ENCODE measurements at regions not wholly inside any gene's neighbourhood (a gene's known extent, or its start where the extent isn't known, plus 50 kb on each side); places are given as distances from the start of the nearest gene placed in this dataset.

GRCh38 chr16:54359555-54359954 is 73.0 kb upstream of the IRX3 start:
- TF ChIP-seq, protein P1, sequence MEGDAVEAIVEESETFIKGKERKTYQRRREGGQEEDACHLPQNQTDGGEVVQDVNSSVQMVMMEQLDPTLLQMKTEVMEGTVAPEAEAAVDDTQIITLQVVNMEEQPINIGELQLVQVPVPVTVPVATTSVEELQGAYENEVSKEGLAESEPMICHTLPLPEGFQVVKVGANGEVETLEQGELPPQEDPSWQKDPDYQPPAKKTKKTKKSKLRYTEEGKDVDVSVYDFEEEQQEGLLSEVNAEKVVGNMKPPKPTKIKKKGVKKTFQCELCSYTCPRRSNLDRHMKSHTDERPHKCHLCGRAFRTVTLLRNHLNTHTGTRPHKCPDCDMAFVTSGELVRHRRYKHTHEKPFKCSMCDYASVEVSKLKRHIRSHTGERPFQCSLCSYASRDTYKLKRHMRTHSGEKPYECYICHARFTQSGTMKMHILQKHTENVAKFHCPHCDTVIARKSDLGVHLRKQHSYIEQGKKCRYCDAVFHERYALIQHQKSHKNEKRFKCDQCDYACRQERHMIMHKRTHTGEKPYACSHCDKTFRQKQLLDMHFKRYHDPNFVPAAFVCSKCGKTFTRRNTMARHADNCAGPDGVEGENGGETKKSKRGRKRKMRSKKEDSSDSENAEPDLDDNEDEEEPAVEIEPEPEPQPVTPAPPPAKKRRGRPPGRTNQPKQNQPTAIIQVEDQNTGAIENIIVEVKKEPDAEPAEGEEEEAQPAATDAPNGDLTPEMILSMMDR (IDR thresholded peaks at IDR 0.05; ENCODE audit: low read depth, low read length, missing control alignments), result no peak

GRCh38 chr16:54359081-54359480 is 72.5 kb upstream of the IRX3 start:
- H3K4me3 ChIP-seq (ENCODE audit: low read depth, low read length), result no peak overlapping the region
- no peak for DNase-seq (ENCODE audit: low read depth)
- TF ChIP-seq, protein P1 (IDR thresholded peaks at IDR 0.05; ENCODE audit: low read depth, low read length, missing control alignments), result no peak

More at GRCh38 chr16:54359555-54359954, 73.0 kb upstream of the IRX3 start:
- DNase-seq (ENCODE audit: low read depth), result no peak
- no peak overlapping the region for H3K4me3 ChIP-seq (ENCODE audit: low read depth, low read length)

GRCh38 chr16:54356391-54356790 is 69.8 kb upstream of the IRX3 start:
- no peak overlapping the region for H3K4me3 ChIP-seq (ENCODE audit: low read depth, low read length)
- no peak for DNase-seq (ENCODE audit: low read depth)
- TF ChIP-seq, protein P1 (IDR thresholded peaks at IDR 0.05; ENCODE audit: low read depth, low read length, missing control alignments), result no peak

DNA sequence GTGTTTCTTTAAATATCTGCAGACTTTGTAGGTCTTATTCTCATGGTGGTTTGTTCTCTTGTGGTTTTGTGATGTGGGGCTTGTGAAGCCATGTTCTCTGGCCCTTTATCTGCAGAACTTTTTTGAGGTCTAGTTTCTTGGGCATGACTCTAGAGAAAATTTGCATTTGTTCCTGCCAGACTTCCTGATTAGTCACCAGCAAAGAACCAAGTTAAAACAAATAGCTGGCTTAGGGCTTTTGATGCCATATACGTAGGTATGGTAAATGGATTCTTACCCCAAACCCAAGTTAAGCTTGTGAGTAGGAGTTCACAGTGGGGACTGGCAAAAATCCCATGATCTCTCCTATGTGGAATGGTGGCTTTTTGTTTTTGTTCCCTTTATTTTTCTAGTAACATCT is 68.7 kb upstream of the IRX3 start:
- TF ChIP-seq, protein P1 (IDR thresholded peaks at IDR 0.05; ENCODE audit: low read depth, low read length, missing control alignments), result no peak
- no peak overlapping the region for H3K4me3 ChIP-seq (ENCODE audit: low read depth, low read length)
- no peak for DNase-seq (ENCODE audit: low read depth)

- TF ChIP-seq, protein P1 (IDR thresholded peaks at IDR 0.05; ENCODE audit: low read depth, low read length, missing control alignments), result no peak
- H3K4me3 ChIP-seq (ENCODE audit: low read depth, low read length), result no peak overlapping the region
- DNase-seq (ENCODE audit: low read depth), result no peak
Measured at GRCh38 chr16:54353097-54353496, 66.5 kb upstream of the IRX3 start.

DNA sequence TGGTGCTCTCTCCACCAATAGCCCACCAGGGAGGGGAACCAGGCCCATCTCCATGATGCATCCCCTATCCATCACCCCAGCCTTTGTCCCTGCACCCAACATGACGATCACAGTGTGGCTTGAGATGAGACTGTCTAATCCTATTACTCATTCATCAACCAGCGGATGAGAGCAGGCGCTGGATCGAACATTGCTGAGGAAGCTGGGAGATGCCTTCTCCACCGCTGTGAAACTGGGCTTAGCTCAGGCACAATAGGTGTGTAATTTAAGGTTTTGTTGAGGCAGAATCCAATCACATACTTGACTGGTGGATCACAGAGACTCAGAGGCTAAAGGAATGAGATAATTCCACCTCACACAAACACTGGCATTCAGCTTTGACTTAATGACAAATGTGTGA is 64.6 kb upstream of the IRX3 start:
- TF ChIP-seq, protein P1 (IDR thresholded peaks at IDR 0.05; ENCODE audit: low read depth, low read length, missing control alignments), result no peak
- no peak for DNase-seq (ENCODE audit: low read depth)
- H3K4me3 ChIP-seq (ENCODE audit: low read depth, low read length), result no peak overlapping the region

DNA sequence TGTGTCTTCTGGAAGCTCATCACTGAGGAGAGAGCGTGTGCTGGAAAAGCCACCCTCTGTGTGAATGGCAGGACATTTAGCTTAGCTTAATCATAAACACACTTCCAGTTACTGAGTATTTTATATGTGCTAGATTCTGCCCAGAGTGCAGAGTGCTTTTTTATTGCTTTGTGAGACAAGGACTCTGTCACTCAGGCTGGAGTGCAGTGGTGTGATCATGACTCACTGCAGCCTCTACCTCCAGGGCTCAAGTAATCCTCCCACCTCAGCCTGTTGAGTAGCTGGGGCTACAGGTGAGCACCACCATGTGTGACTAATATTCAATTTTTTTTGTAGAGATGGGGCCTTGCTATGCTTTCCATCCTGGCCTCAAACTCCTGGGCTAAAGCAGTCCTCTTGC is 61.4 kb upstream of the IRX3 start:
- H3K4me3 ChIP-seq (ENCODE audit: low read depth, low read length), result no peak overlapping the region
- no peak for DNase-seq (ENCODE audit: low read depth)
- TF ChIP-seq, protein P1 (IDR thresholded peaks at IDR 0.05; ENCODE audit: low read depth, low read length, missing control alignments), result no peak

Data from GM12864 (cell line).